B cell (primary cell): ENCODE measurements at regions not wholly inside any gene's neighbourhood (a gene's known extent, or its start where the extent isn't known, plus 50 kb on each side); places are given as distances from the start of the nearest gene placed in this dataset.

Experiments
- ATAC-seq: fragments of 200-7000 bp; cut with Tn5 transposase; one replicate; pipeline ENCODE4 v1.10.0; 2021; ENCODE audit warnings: low read depth, mild to moderate bottlenecking, moderate number of reproducible peaks, moderate library complexity
- CTCF ChIA-PET: fragments of 350-600 bp; sonication (Branson Sonifier 250); formaldehyde crosslinking; loops from one replicate; lab custom pipeline; 2021; ENCODE audit warnings: antibody characterized with exemption, inconsistent platforms; lab: Charles Lee
- POLR2A ChIA-PET: fragments of 350-600 bp; sonication (Branson Sonifier 250); formaldehyde crosslinking; loops from one replicate; lab custom pipeline; 2021; ENCODE audit warnings: antibody characterized with exemption; lab: Charles Lee
- DNase-seq: peaks from one replicate; pipeline ENCODE4 v3.0.0; 2013
- H2AFZ ChIP-seq: 2 replicates; pipeline ENCODE4 v1.6.1; 2012; ENCODE audit warnings: mild to moderate bottlenecking, low read depth, low read length; ENCODE audit not compliant: insufficient read depth, poor library complexity, severe bottlenecking
- H3K27ac ChIP-seq, 2 donors: 1 replicate in 1 of 2; 2 replicates in 1 of 2; pipeline ENCODE4 v1.5.1; 2012 to 2013; ENCODE audit warnings: low read length in 2 of 2, mild to moderate bottlenecking in 2 of 2, moderate library complexity in 1 of 2
- H3K27me3 ChIP-seq, 4 experiments: fragments of 200-600 bp in 1 of 4; sonication (generic) in 1 of 4; replicated peaks in 1 of 4; 1 replicate in 2 of 4; 2 replicates in 2 of 4; pipeline versions ENCODE4 v1.6.1 to v1.7.0; 2013 to 2016; ENCODE audit warnings: low read length in 3 of 4, mild to moderate bottlenecking in 2 of 4, mixed read lengths in 1 of 4, moderate library complexity in 1 of 4; ENCODE audit not compliant: insufficient read depth in 4 of 4, control insufficient read depth in 3 of 4; ENCODE audit errors: control extremely low read depth in 1 of 4
- H3K36me3 ChIP-seq, 2 experiments: replicated peaks in 1 of 2; 1 replicate in 1 of 2; 2 replicates in 1 of 2; pipeline versions ENCODE4 v1.6.1 to v1.7.1; 2013; ENCODE audit warnings: low read length in 1 of 2; ENCODE audit not compliant: insufficient read depth in 2 of 2, control insufficient read depth in 1 of 2; ENCODE audit errors: control extremely low read depth in 1 of 2, extremely low read depth in 1 of 2
- H3K4me1 ChIP-seq, 2 donors: fragments of 200-600 bp in 1 of 2; sonication (generic) in 1 of 2; 1 replicate in 1 of 2; 2 replicates in 1 of 2; pipeline versions ENCODE4 v1.5.1 to v1.6.1; 2013 to 2017; ENCODE audit warnings: low read length in 2 of 2; ENCODE audit not compliant: control insufficient read depth in 2 of 2, insufficient read depth in 2 of 2
- H3K4me2 ChIP-seq: replicated peaks from 2 replicates; pipeline ENCODE3; 2012; ENCODE audit warnings: mild to moderate bottlenecking, low read depth, low read length; ENCODE audit not compliant: poor library complexity, severe bottlenecking
- H3K4me3 ChIP-seq, 5 experiments: fragments of 200-600 bp in 1 of 5; sonication (generic) in 1 of 5; 1 replicate in 3 of 5; 2 replicates in 2 of 5; pipeline versions ENCODE4 v1.5.1 to v1.7.0; 2011 to 2016; ENCODE audit warnings: low read length in 4 of 5, mild to moderate bottlenecking in 4 of 5, low read depth in 2 of 5, control low read depth in 1 of 5, moderate library complexity in 1 of 5; ENCODE audit not compliant: insufficient read depth in 1 of 5; ENCODE audit errors: control extremely low read depth in 1 of 5, extremely low read depth in 1 of 5
- H3K79me2 ChIP-seq: fragments of 200-600 bp; sonication (generic); one replicate; pipeline ENCODE4 v1.6.0; 2016; ENCODE audit warnings: low read length; ENCODE audit not compliant: control insufficient read depth, insufficient read depth
- H3K9ac ChIP-seq: fragments of 200-600 bp; sonication (generic); 2 replicates; pipeline ENCODE4 v1.6.1; 2017; ENCODE audit warnings: mild to moderate bottlenecking, low read length, moderate library complexity
- H3K9me3 ChIP-seq, 3 donors: one replicate each; pipeline versions ENCODE4 v1.6.1 to v1.7.1; 2013; ENCODE audit warnings: low read length in 2 of 3; ENCODE audit not compliant: control insufficient read depth in 2 of 3, insufficient read depth in 1 of 3; ENCODE audit errors: control extremely low read depth in 1 of 3
- H4K20me1 ChIP-seq: 2 replicates; pipeline ENCODE4 v1.6.0; 2012; ENCODE audit warnings: mild to moderate bottlenecking, low read length; ENCODE audit not compliant: insufficient read depth, control insufficient read depth, poor library complexity, severe bottlenecking
- H3K27ac Mint-ChIP-seq: one replicate; pipeline ENCODE4 v1.8.0; 2021; ENCODE audit warnings: mixed read lengths
- H3K27me3 Mint-ChIP-seq: one replicate; pipeline ENCODE4 v1.8.0; 2021; ENCODE audit warnings: mixed read lengths
- H3K4me1 Mint-ChIP-seq: one replicate; pipeline ENCODE4 v1.8.0; 2021; ENCODE audit warnings: mixed read lengths
- H3K4me3 Mint-ChIP-seq: one replicate; pipeline ENCODE4 v1.8.0; 2021; ENCODE audit warnings: mixed read lengths
- H3K9me3 Mint-ChIP-seq: one replicate; pipeline ENCODE4 v1.8.0; 2022; ENCODE audit warnings: mixed read lengths; ENCODE audit not compliant: insufficient read depth
- CTCF ChIP-seq: fragments of 200-600 bp; IDR thresholded peaks from one replicate; pipeline ENCODE4 v1.8.0; 2022; ENCODE audit warnings: antibody characterized with exemption, mild to moderate bottlenecking
- EZH2 ChIP-seq: IDR thresholded peaks from 2 replicates; pipeline ENCODE4 v1.6.1; 2012; ENCODE audit warnings: borderline replicate concordance, low read depth, mild to moderate bottlenecking, moderate library complexity, low read length; ENCODE audit not compliant: insufficient read depth, poor library complexity, severe bottlenecking
- WGBS: methylation state at CpG from one replicate; pipeline ENCODE4 v1.1.5; 2013; ENCODE audit warnings: missing lambda C conversion rate; ENCODE audit not compliant: insufficient coverage; 5-methylcytosine and 5-hydroxymethylcytosine counted together
- intact Hi-C: fragments of 100-400 bp; cut with micrococcal nuclease; formaldehyde crosslinking; loops from one replicate; pipeline ENCODE4 v1.10.0; 2022

GRCh38 chr18:61261870-61262269 is 71.4 kb upstream of the CDH20 start:
- Mint-ChIP-seq H3K4me3 (no peak overlapping the region), H3K27ac (no peak overlapping the region), H3K27me3 (no peaks in the 10 kb centered on the region), H3K9me3 (no peaks in the 10 kb centered on the region), H3K4me1 (no peaks in the 10 kb centered on the region)
- H3K36me3 ChIP-seq, result no peaks in the 10 kb centered on the region
- H2AFZ ChIP-seq, result no peak overlapping the region
- H4K20me1 ChIP-seq, result no peaks in the 10 kb centered on the region
- H3K27ac ChIP-seq, result no peak overlapping the region
- H3K4me2 ChIP-seq, result no peak overlapping the region
- WGBS, result no CpG with 5 or more reads among the region's 2 CpGs
- H3K9me3 ChIP-seq, result peaks cover 0 to 5% (median 0%) of the 10 kb centered on the region in 3 donors
- H3K79me2 ChIP-seq, result no peaks in the 10 kb centered on the region
- CTCF ChIA-PET, result no interaction called here
- POLR2A ChIA-PET, result no interaction called here
- intact Hi-C loops, result no loop called here
- H3K4me1 ChIP-seq, result no peaks in the 10 kb centered on the region
- H3K4me3 ChIP-seq, result no peak overlapping the region
- no peaks in the 10 kb centered on the region for H3K27me3 ChIP-seq
- TF ChIP-seq CTCF (no peak), EZH2 (no peak)
- DNase-seq (no peak), ATAC-seq (no peak)
- no peak overlapping the region for H3K9ac ChIP-seq

GRCh38 chr18:61272793-61273192 is 60.4 kb upstream of the CDH20 start:
- POLR2A ChIA-PET, result no interaction called here
- no peak for ATAC-seq

More at GRCh38 chr18:61272793-61273192, 60.4 kb upstream of the CDH20 start:
- Histone ChIP-seq H3K79me2 (no peaks in the 10 kb centered on the region), H3K27ac (no peak overlapping the region), H3K9ac (no peak overlapping the region), H3K36me3 (no peaks in the 10 kb centered on the region), H3K27me3 (no peaks in the 10 kb centered on the region), H4K20me1 (no peaks in the 10 kb centered on the region), H3K4me3 (no peak overlapping the region), H3K4me2 (no peak overlapping the region), H3K4me1 (no peaks in the 10 kb centered on the region), H2AFZ (no peak overlapping the region), H3K9me3 (no peaks in the 10 kb centered on the region)
- no peaks in the 10 kb centered on the region for H3K4me1 Mint-ChIP-seq
- no peak overlapping the region for H3K27ac Mint-ChIP-seq
- peaks cover 3% of the 10 kb centered on the region for H3K9me3 Mint-ChIP-seq
- intact Hi-C loops, result no loop called here
- CTCF ChIA-PET, result no interaction called here
- no peak for DNase-seq
- WGBS, result no CpG with 5 or more reads among the region's 2 CpGs
- TF ChIP-seq CTCF, result no peak
- no peak for TF ChIP-seq EZH2
- H3K4me3 Mint-ChIP-seq, result no peak overlapping the region
- no peaks in the 10 kb centered on the region for H3K27me3 Mint-ChIP-seq
